ENCODE measurements at regions not wholly inside any gene's neighbourhood (a gene's known extent, or its start where the extent isn't known, plus 50 kb on each side); places are given as distances from the start of the nearest gene placed in this dataset.

- TF ChIP-seq, protein P1, sequence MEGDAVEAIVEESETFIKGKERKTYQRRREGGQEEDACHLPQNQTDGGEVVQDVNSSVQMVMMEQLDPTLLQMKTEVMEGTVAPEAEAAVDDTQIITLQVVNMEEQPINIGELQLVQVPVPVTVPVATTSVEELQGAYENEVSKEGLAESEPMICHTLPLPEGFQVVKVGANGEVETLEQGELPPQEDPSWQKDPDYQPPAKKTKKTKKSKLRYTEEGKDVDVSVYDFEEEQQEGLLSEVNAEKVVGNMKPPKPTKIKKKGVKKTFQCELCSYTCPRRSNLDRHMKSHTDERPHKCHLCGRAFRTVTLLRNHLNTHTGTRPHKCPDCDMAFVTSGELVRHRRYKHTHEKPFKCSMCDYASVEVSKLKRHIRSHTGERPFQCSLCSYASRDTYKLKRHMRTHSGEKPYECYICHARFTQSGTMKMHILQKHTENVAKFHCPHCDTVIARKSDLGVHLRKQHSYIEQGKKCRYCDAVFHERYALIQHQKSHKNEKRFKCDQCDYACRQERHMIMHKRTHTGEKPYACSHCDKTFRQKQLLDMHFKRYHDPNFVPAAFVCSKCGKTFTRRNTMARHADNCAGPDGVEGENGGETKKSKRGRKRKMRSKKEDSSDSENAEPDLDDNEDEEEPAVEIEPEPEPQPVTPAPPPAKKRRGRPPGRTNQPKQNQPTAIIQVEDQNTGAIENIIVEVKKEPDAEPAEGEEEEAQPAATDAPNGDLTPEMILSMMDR (IDR thresholded peaks at IDR 0.05): no peak
- TF ChIP-seq POLR2A (IDR thresholded peaks at IDR 0.05): no peak
These were observed 339.0 kb downstream of the TPBG start for GRCh38 chr6:82702574-82702973.
